OCI-M1 (cell line): ENCODE measurements at regions not wholly inside any gene's neighbourhood (a gene's known extent, or its start where the extent isn't known, plus 50 kb on each side); places are given as distances from the start of the nearest gene placed in this dataset.

Source experiments
- DNase-seq: peaks from one replicate; lab custom pipeline; 2025; lab: John Stamatoyannopoulos, UW

DNA sequence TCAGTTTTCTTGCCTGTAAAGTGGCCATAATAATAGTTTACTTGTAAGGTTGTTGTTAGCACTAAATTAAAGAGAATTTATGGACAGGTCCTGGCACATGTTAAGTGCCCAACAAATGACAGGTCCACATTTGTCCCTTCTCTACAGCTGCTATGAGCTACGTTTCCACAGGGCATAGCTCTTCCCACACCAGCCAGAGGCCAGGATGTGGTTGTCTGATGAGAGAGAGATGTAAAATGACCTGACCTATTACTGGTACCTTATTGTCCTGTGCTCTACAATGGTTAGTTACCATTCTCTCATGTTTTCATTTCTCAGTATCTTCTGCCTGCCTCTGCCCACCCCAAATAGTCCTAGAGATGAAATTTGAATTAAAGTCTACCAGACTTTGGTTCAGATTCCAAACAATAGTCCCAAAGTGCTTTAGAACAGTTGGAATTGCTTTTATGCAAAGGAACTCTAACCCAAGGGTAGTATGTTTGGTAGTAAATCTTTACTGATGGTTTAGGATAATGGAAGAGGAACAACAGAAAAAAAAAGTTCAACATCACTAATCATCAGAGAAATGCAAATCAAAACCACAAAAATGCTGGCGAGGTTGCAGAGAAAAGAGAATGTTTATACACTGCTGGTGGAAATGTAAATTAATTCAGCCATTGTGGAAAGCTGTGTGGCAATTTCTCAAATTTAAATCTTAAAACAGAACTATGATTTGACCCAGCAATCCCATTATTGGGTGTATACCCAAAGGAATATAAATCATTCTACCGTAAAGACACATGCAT, 57.1 kb upstream of the ANKFN1 start:
- no peak for DNase-seq

DNA sequence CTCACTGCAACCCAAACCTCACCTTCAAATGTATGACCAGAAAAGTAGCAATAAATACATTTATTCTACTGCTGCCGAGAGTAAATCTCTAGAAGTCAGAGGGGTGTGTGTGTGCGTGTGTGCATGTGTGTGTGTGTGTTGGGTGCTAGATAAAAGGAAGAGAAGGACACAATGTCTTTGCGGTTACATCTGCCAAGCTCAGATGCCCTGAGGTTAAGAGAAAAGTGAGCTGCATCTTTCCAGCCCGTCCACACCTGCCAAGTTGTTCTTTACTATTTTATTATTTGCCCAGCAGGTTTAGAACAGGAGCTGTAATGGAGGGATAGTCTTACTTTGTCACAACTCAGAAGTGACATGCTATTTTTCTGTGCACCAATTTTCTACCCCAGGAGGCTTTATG, 54.5 kb upstream of the ANKFN1 start:
- DNase-seq: peak; percentile 37

DNA sequence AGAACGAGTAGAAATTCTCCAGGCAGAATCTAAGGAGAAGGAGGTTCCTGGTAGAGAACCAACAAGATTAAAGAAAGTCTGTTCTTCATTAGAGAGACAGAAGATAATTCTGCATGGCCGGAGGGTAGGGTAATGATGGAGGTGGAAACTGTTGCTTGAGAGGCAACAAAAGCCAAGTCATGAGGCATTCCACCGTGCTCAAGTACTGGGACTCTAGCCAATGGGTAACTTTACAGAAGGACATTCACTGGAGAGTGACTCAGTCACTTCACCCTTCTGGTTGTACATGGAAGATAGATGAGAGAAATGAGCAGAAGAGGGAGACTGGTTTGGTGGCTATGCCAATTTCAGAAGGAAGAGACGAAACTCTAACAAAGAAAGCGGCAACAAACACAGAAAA, 53.6 kb upstream of the ANKFN1 start:
- no peak for DNase-seq
